MCF 10A (cell line): ENCODE measurements at regions not wholly inside any gene's neighbourhood (a gene's known extent, or its start where the extent isn't known, plus 50 kb on each side); places are given as distances from the start of the nearest gene placed in this dataset.

Source experiments
- BruUV-seq: library from RNA; stranded (reverse); fragments of 400-500 nt; replicated peaks from 2 replicates; lab custom pipeline; 2021; lab: Mats Ljungman, UMichigan
- CTCF ChIA-PET: fragments of 300-600 bp; sonication (Branson Sonifier 250); formaldehyde crosslinking; extraction: SDS; loops from one replicate; lab custom pipeline; 2021; ENCODE audit warnings: antibody characterized with exemption, inconsistent platforms; lab: Yijun Ruan, JAX
- POLR2A ChIA-PET: fragments of 300-600, 350-650 bp; sonication (Branson Sonifier 250); formaldehyde crosslinking; extraction: SDS; loops from one replicate; lab custom pipeline; 2020; ENCODE audit warnings: antibody characterized with exemption, inconsistent platforms; lab: Yijun Ruan, JAX
- DNase-seq: peaks from one replicate; pipeline ENCODE4 v3.0.0-alpha.2; 2018; ENCODE audit not compliant: unreplicated experiment
- H3K27ac Mint-ChIP-seq: one replicate; pipeline ENCODE4 v1.8.0; 2022; ENCODE audit warnings: mild to moderate bottlenecking, low read depth, mixed read lengths; ENCODE audit not compliant: unreplicated experiment
- H3K27me3 Mint-ChIP-seq: one replicate; pipeline ENCODE4 v1.8.0; 2022; ENCODE audit warnings: mixed read lengths; ENCODE audit not compliant: insufficient read depth, unreplicated experiment
- H3K36me3 Mint-ChIP-seq: one replicate; pipeline ENCODE4 v1.8.0; 2022; ENCODE audit warnings: mild to moderate bottlenecking, moderate library complexity, mixed read lengths; ENCODE audit not compliant: insufficient read depth, unreplicated experiment
- H3K4me1 Mint-ChIP-seq: one replicate; pipeline ENCODE4 v1.8.0; 2022; ENCODE audit warnings: mixed read lengths; ENCODE audit not compliant: insufficient read depth, unreplicated experiment
- H3K4me3 Mint-ChIP-seq: one replicate; pipeline ENCODE4 v1.8.0; 2022; ENCODE audit warnings: mild to moderate bottlenecking, moderate library complexity, mixed read lengths; ENCODE audit not compliant: unreplicated experiment
- H3K9me3 Mint-ChIP-seq: one replicate; pipeline ENCODE4 v1.8.0; 2022; ENCODE audit warnings: mixed read lengths; ENCODE audit not compliant: unreplicated experiment
- CTCF ChIP-seq: fragments of 200-600 bp; IDR thresholded peaks from one replicate; pipeline ENCODE4 v1.8.0; 2022; ENCODE audit warnings: antibody characterized with exemption, mild to moderate bottlenecking; ENCODE audit not compliant: unreplicated experiment
- intact Hi-C: fragments of 100-400 bp; cut with micrococcal nuclease; formaldehyde crosslinking; loops from 2 replicates; pipeline ENCODE4 v1.14.1; 2022

GRCh38 chr14:95818581-95818980 lies 58.1 kb upstream of the TUNAR start:
- intact Hi-C loops, result no loop called here
- Mint-ChIP-seq H3K27me3 (peaks cover 56% of the 10 kb centered on the region), H3K9me3 (no peaks in the 10 kb centered on the region), H3K4me3 (no peak overlapping the region), H3K27ac (no peak overlapping the region), H3K36me3 (no peaks in the 10 kb centered on the region), H3K4me1 (no peaks in the 10 kb centered on the region)
- CTCF ChIA-PET, result interaction anchor here (0.7 kb wide), 1 partner anchor 205 kb away, joined by 3 read pairs; no protein-coding TSS in a partner anchor
- POLR2A ChIA-PET, result no interaction called here
- no peak for DNase-seq
- no TSS peak for BruUV-seq
- TF ChIP-seq CTCF, result no peak

GRCh38 chr14:95817271-95817670 lies 59.4 kb upstream of the TUNAR start:
- POLR2A ChIA-PET, result no interaction called here
- H3K9me3 Mint-ChIP-seq, result no peaks in the 10 kb centered on the region
- DNase-seq, result no peak
- no TSS peak for BruUV-seq
- peaks cover 48% of the 10 kb centered on the region for H3K27me3 Mint-ChIP-seq
- no peaks in the 10 kb centered on the region for H3K4me1 Mint-ChIP-seq
- H3K36me3 Mint-ChIP-seq, result no peaks in the 10 kb centered on the region
- intact Hi-C loops, result no loop called here
- CTCF ChIA-PET, result interaction anchor here (0.5 kb wide), 1 partner anchor 258 kb away, joined by 3 read pairs; no protein-coding TSS in a partner anchor
- no peak for TF ChIP-seq CTCF
- H3K4me3 Mint-ChIP-seq, result no peak overlapping the region
- H3K27ac Mint-ChIP-seq, result no peak overlapping the region

- no peaks in the 10 kb centered on the region for H3K4me1 Mint-ChIP-seq
- intact Hi-C loops, result no loop called here
- no peaks in the 10 kb centered on the region for H3K36me3 Mint-ChIP-seq
- H3K27ac Mint-ChIP-seq, result no peak overlapping the region
- DNase-seq, result no peak
- TF ChIP-seq CTCF, result no peak
- CTCF ChIA-PET, result interaction anchor here (0.5 to 0.6 kb wide), 2 partner anchors 59 to 257 kb away, joined by 3 read pairs; no protein-coding TSS in a partner anchor
- no peak overlapping the region for H3K4me3 Mint-ChIP-seq
- H3K27me3 Mint-ChIP-seq, result peaks cover 48% of the 10 kb centered on the region
- no TSS peak for BruUV-seq
- no peaks in the 10 kb centered on the region for H3K9me3 Mint-ChIP-seq
- POLR2A ChIA-PET, result no interaction called here
Observed at GRCh38 chr14:95816539-95816938, 60.1 kb upstream of the TUNAR start.

GRCh38 chr14:95815226-95815690 lies 61.4 kb upstream of the TUNAR start:
- H3K4me3 Mint-ChIP-seq, result no peak overlapping the region
- no TSS peak for BruUV-seq
- DNase-seq, result no peak
- no peak for TF ChIP-seq CTCF
- POLR2A ChIA-PET, result no interaction called here
- H3K36me3 Mint-ChIP-seq, result no peaks in the 10 kb centered on the region
- no peak overlapping the region for H3K27ac Mint-ChIP-seq
- peaks cover 44% of the 10 kb centered on the region for H3K27me3 Mint-ChIP-seq
- CTCF ChIA-PET, result no interaction called here
- intact Hi-C loops, result no loop called here
- H3K4me1 Mint-ChIP-seq, result no peaks in the 10 kb centered on the region
- H3K9me3 Mint-ChIP-seq, result no peaks in the 10 kb centered on the region
